ENCODE measurements at regions not wholly inside any gene's neighbourhood (a gene's known extent, or its start where the extent isn't known, plus 50 kb on each side); places are given as distances from the start of the nearest gene placed in this dataset.
"Not testable (repeated sequence)": the region's sequence is repeated elsewhere in the genome, so short reads cannot be mapped to it uniquely, and the experiment has no call there.

DNA sequence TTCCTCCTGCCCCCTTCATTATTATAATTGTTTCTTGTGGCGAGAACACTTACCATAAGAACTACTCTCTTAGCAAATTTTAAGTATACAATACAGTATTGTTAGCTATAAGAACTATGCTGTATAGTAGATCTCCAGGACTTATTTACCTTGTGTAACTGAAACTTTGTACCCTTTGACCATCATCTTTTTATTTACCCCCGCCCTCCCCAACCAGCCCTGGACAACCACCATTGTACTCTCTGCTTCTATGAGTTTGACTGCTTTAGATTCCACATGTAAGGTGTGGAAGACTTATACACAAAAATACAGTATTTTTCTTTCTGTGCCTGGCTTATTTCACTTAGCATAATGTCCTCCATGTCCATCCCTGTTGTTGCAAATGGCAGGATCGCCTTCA lies 161.1 kb downstream of the PHF8 start:
- WGBS (ENCODE audit: missing lambda C conversion rate): 57% methylated on average over 3 of the region's 3 CpGs
- FAIRE-seq: no peak

GRCh38 chrX:53882331-53882730 lies 161.9 kb downstream of the PHF8 start:
- WGBS (ENCODE audit: missing lambda C conversion rate): 10% methylated on average over 6 of the region's 6 CpGs
- Histone ChIP-seq H3K27ac (peak overlapping the region in 1 of 2 experiments; percentile 49; a peak in 2 of 6 replicates), H3K4me2 (peak overlapping the region; percentile 15; the same call in 1 of the 3 replicates), H3K4me1 (no peaks in the 10 kb centered on the region), H3K9me3 (no peaks in the 10 kb centered on the region), H3K4me3 (no peak overlapping the region)
- CTCF ChIA-PET: interaction anchor here (1.0 kb wide), 1 partner anchor 1175 kb away, joined by 4 read pairs; no protein-coding TSS in a partner anchor
- DNase-seq (ENCODE audit: low read depth in 1 of 2, low spot score in 1 of 2) (peak; percentile 5 to 62), FAIRE-seq (no peak), ATAC-seq (peak; percentile 95)
- POLR2A ChIA-PET: interaction anchor here (1.0 to 1.4 kb wide), 3 partner anchors 196 to 199 kb away, joined by 3 read pairs; no protein-coding TSS in a partner anchor
- TF ChIP-seq, protein P1, sequence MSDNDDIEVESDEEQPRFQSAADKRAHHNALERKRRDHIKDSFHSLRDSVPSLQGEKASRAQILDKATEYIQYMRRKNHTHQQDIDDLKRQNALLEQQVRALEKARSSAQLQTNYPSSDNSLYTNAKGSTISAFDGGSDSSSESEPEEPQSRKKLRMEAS (IDR thresholded peaks at IDR 0.05): no peak
- TF ChIP-seq PBX3 (IDR thresholded peaks at IDR 0.05) (no peak), KDM1A (IDR thresholded peaks at IDR 0.05; ENCODE audit: low read depth) (no peak), HMGXB4 (CRISPR knock-in tag; IDR thresholded peaks at IDR 0.05; ENCODE audit: borderline replicate concordance) (no peak), FOSL2 (IDR thresholded peaks at IDR 0.05) (no peak), FOSL2 (CRISPR knock-in tag; IDR thresholded peaks at IDR 0.05) (0 out of 2 replicates have a peak, but pooled peaks have one; percentile 13), E2F6 (IDR thresholded peaks at IDR 0.05; ENCODE audit: borderline replicate concordance, low read depth) (no peak), CEBPB (IDR thresholded peaks at IDR 0.05) (peak; percentile 28 to 52; a peak in 3 of 4 replicates)
- TF ChIP-seq, protein P2, sequence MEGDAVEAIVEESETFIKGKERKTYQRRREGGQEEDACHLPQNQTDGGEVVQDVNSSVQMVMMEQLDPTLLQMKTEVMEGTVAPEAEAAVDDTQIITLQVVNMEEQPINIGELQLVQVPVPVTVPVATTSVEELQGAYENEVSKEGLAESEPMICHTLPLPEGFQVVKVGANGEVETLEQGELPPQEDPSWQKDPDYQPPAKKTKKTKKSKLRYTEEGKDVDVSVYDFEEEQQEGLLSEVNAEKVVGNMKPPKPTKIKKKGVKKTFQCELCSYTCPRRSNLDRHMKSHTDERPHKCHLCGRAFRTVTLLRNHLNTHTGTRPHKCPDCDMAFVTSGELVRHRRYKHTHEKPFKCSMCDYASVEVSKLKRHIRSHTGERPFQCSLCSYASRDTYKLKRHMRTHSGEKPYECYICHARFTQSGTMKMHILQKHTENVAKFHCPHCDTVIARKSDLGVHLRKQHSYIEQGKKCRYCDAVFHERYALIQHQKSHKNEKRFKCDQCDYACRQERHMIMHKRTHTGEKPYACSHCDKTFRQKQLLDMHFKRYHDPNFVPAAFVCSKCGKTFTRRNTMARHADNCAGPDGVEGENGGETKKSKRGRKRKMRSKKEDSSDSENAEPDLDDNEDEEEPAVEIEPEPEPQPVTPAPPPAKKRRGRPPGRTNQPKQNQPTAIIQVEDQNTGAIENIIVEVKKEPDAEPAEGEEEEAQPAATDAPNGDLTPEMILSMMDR (IDR thresholded peaks at IDR 0.05): no peak
- TF ChIP-seq, protein P3, sequence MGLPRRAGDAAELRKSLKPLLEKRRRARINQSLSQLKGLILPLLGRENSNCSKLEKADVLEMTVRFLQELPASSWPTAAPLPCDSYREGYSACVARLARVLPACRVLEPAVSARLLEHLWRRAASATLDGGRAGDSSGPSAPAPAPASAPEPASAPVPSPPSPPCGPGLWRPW (IDR thresholded peaks at IDR 0.05): no peak

More for the DNA sequence above, 161.1 kb downstream of the PHF8 start:
- DNase-seq (ENCODE audit: low read depth in 1 of 2, low spot score in 1 of 2): no peak
- no peak for ATAC-seq
- Histone ChIP-seq H3K4me1 (no peaks in the 10 kb centered on the region), H3K27ac (no peak overlapping the region), H3K4me2 (no peak overlapping the region), H3K4me3 (no peak overlapping the region), H3K9me3 (no peaks in the 10 kb centered on the region)
- TF ChIP-seq NFE2L2 (conservative IDR thresholded peaks at IDR 0.05; ENCODE audit: low read length): no peak
- TF ChIP-seq JUNB (IDR thresholded peaks at IDR 0.05): no peak
- TF ChIP-seq BCL3 (IDR thresholded peaks at IDR 0.05): no peak
- TF ChIP-seq SMC3 (IDR thresholded peaks at IDR 0.05): no peak
- ChIA-PET POLR2A (no interaction called here), CTCF (interaction anchor here (1.0 kb wide), 1 partner anchor 1174 kb away, joined by 4 read pairs; no protein-coding TSS in a partner anchor)

DNA sequence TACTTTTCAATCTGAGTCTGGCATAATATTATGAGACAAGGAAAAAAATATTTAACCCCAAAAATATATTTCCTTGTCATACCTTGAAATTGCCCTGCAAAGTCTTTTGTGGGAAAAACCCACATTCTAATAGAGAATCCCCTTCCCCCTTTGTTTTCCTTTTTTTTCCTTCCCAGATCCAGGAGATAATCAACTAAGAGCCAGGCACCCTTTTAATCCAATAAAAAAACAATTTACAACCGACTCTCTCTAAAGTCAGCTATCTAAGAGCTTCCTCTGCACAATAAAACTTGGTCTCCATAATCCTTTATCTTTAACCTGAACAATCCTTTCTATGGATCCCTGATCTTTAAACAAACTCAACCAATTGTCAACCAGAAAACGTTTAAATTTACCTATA lies 163.5 kb downstream of the PHF8 start:
- FAIRE-seq; ATAC-seq; H3K9me3 ChIP-seq; CTCF ChIA-PET; H3K4me2 ChIP-seq; DNase-seq (ENCODE audit: low read depth in 1 of 2, low spot score in 1 of 2); H3K4me3 ChIP-seq; H3K27ac ChIP-seq; POLR2A ChIA-PET; H3K4me1 ChIP-seq: not testable (repeated sequence)
- WGBS (ENCODE audit: missing lambda C conversion rate): 36% methylated on average over 2 of the region's 2 CpGs
